Duodenal mucosa (tissue), 2 donors: ENCODE measurements at regions not wholly inside any gene's neighbourhood (a gene's known extent, or its start where the extent isn't known, plus 50 kb on each side); places are given as distances from the start of the nearest gene placed in this dataset.

Experiments used
- H3K27ac ChIP-seq: one replicate; pipeline ENCODE4 v1.7.0; 2013; ENCODE audit warnings: low read depth, low read length
- H3K27me3 ChIP-seq, 2 donors: one replicate each; pipeline ENCODE4 v1.7.0; 2013; ENCODE audit warnings: low read length in 2 of 2, control low read depth in 1 of 2; ENCODE audit not compliant: insufficient read depth in 2 of 2, control insufficient read depth in 1 of 2
- H3K36me3 ChIP-seq, 2 donors: one replicate each; pipeline ENCODE4 v1.7.0; 2013; ENCODE audit warnings: low read length in 2 of 2, control low read depth in 1 of 2; ENCODE audit not compliant: insufficient read depth in 2 of 2, control insufficient read depth in 1 of 2
- H3K4me1 ChIP-seq, 2 donors: one replicate each; pipeline ENCODE4 v1.7.0; 2013; ENCODE audit warnings: low read length in 2 of 2, control low read depth in 1 of 2; ENCODE audit not compliant: insufficient read depth in 2 of 2, control insufficient read depth in 1 of 2
- H3K4me3 ChIP-seq, 2 donors: one replicate each; pipeline ENCODE4 v1.7.0; 2013; ENCODE audit warnings: low read length in 2 of 2, low read depth in 1 of 2
- H3K9ac ChIP-seq, 2 donors: one replicate each; pipeline ENCODE4 v1.7.0; 2013; ENCODE audit warnings: low read length in 2 of 2, low read depth in 1 of 2
- H3K9me3 ChIP-seq, 2 donors: one replicate each; pipeline ENCODE4 v1.7.0; 2013; ENCODE audit warnings: low read length in 2 of 2, control low read depth in 1 of 2; ENCODE audit not compliant: control insufficient read depth in 1 of 2

- H3K27ac ChIP-seq, result no peak overlapping the region
- no peaks in the 10 kb centered on the region for H3K27me3 ChIP-seq
- H3K9me3 ChIP-seq, result no peaks in the 10 kb centered on the region
- no peak overlapping the region for H3K4me3 ChIP-seq
- H3K4me1 ChIP-seq, result no peaks in the 10 kb centered on the region
- H3K9ac ChIP-seq, result no peak overlapping the region
- no peaks in the 10 kb centered on the region for H3K36me3 ChIP-seq
Measured at GRCh38 chr20:10922941-10923340, 249.1 kb upstream of the JAG1 start.

- no peak overlapping the region for H3K9ac ChIP-seq
- no peak overlapping the region for H3K27ac ChIP-seq
- no peaks in the 10 kb centered on the region for H3K36me3 ChIP-seq
Measured at GRCh38 chr20:10924644-10925201, 250.9 kb upstream of the JAG1 start.

GRCh38 chr20:10925767-10926166 is 252.0 kb upstream of the JAG1 start:
- H3K27me3 ChIP-seq, result no peaks in the 10 kb centered on the region
- no peak overlapping the region for H3K27ac ChIP-seq
- no peak overlapping the region for H3K9ac ChIP-seq
- H3K4me3 ChIP-seq, result no peak overlapping the region
- no peaks in the 10 kb centered on the region for H3K9me3 ChIP-seq
- H3K4me1 ChIP-seq, result peaks cover 0 to 6% of the 10 kb centered on the region in 2 donors
- no peaks in the 10 kb centered on the region for H3K36me3 ChIP-seq

More at GRCh38 chr20:10924644-10925201, 250.9 kb upstream of the JAG1 start:
- no peaks in the 10 kb centered on the region for H3K27me3 ChIP-seq
- H3K4me1 ChIP-seq, result peaks cover 0 to 6% of the 10 kb centered on the region in 2 donors
- H3K9me3 ChIP-seq, result no peaks in the 10 kb centered on the region
- no peak overlapping the region for H3K4me3 ChIP-seq

GRCh38 chr20:10927011-10927583 is 253.3 kb upstream of the JAG1 start:
- Histone ChIP-seq H3K4me3 (no peak overlapping the region), H3K27ac (no peak overlapping the region), H3K9me3 (no peaks in the 10 kb centered on the region), H3K27me3 (no peaks in the 10 kb centered on the region), H3K9ac (no peak overlapping the region), H3K36me3 (no peaks in the 10 kb centered on the region), H3K4me1 (peaks cover 0 to 6% of the 10 kb centered on the region in 2 donors)

- no peaks in the 10 kb centered on the region for H3K27me3 ChIP-seq
- no peak overlapping the region for H3K9ac ChIP-seq
- H3K4me1 ChIP-seq, result peaks cover 0 to 6% of the 10 kb centered on the region in 2 donors
- no peak overlapping the region for H3K4me3 ChIP-seq
- no peaks in the 10 kb centered on the region for H3K9me3 ChIP-seq
- H3K27ac ChIP-seq, result no peak overlapping the region
- no peaks in the 10 kb centered on the region for H3K36me3 ChIP-seq
Measured at GRCh38 chr20:10927936-10928840, 254.4 kb upstream of the JAG1 start.

- Histone ChIP-seq H3K27ac (no peak overlapping the region), H3K9ac (no peak overlapping the region), H3K4me3 (no peak overlapping the region), H3K27me3 (no peaks in the 10 kb centered on the region), H3K36me3 (no peaks in the 10 kb centered on the region), H3K9me3 (no peaks in the 10 kb centered on the region), H3K4me1 (peaks cover 0 to 6% of the 10 kb centered on the region in 2 donors)
Measured at GRCh38 chr20:10928841-10929421, 255.1 kb upstream of the JAG1 start.

GRCh38 chr20:10935658-10936402 is 262.0 kb upstream of the JAG1 start:
- H3K27ac ChIP-seq, result no peak overlapping the region
- H3K36me3 ChIP-seq, result no peaks in the 10 kb centered on the region
- no peak overlapping the region for H3K9ac ChIP-seq
- H3K4me3 ChIP-seq, result no peak overlapping the region
- no peaks in the 10 kb centered on the region for H3K9me3 ChIP-seq
- no peaks in the 10 kb centered on the region for H3K4me1 ChIP-seq
- no peaks in the 10 kb centered on the region for H3K27me3 ChIP-seq

- H3K27ac ChIP-seq, result no peak overlapping the region
- no peak overlapping the region for H3K4me3 ChIP-seq
- no peak overlapping the region for H3K9ac ChIP-seq
Measured at GRCh38 chr20:10936786-10937185, 263.0 kb upstream of the JAG1 start.

GRCh38 chr20:10939331-10939941 is 265.6 kb upstream of the JAG1 start:
- Histone ChIP-seq H3K27ac (no peak overlapping the region), H3K4me3 (no peak overlapping the region), H3K4me1 (no peaks in the 10 kb centered on the region), H3K9me3 (no peaks in the 10 kb centered on the region), H3K9ac (no peak overlapping the region), H3K36me3 (no peaks in the 10 kb centered on the region), H3K27me3 (no peaks in the 10 kb centered on the region)

More at GRCh38 chr20:10936786-10937185, 263.0 kb upstream of the JAG1 start:
- no peaks in the 10 kb centered on the region for H3K36me3 ChIP-seq
- H3K4me1 ChIP-seq, result no peaks in the 10 kb centered on the region
- no peaks in the 10 kb centered on the region for H3K9me3 ChIP-seq
- no peaks in the 10 kb centered on the region for H3K27me3 ChIP-seq
